Breast epithelium (tissue), 3 donors: ENCODE measurements at regions not wholly inside any gene's neighbourhood (a gene's known extent, or its start where the extent isn't known, plus 50 kb on each side); places are given as distances from the start of the nearest gene placed in this dataset.

ENCODE experiments used
- CTCF ChIP-seq, 3 donors: fragments of 450-650 bp; IDR thresholded peaks; one replicate each; pipeline ENCODE4 v1.5.1; 2016 to 2017; ENCODE audit warnings: antibody characterized with exemption in 3 of 3, mild to moderate bottlenecking in 3 of 3, moderate library complexity in 3 of 3
- POLR2A ChIP-seq: fragments of 450-650 bp; IDR thresholded peaks from one replicate; pipeline ENCODE4 v1.6.1; 2016; ENCODE audit warnings: antibody characterized with exemption, mild to moderate bottlenecking, moderate library complexity
- POLR2AphosphoS5 ChIP-seq, 3 donors: sonication (generic); formaldehyde crosslinking; IDR thresholded peaks; one replicate each; pipeline ENCODE4 v1.6.1; 2017; ENCODE audit warnings: antibody characterized with exemption in 3 of 3

- TF ChIP-seq POLR2A, result no peak
- no peak for TF ChIP-seq CTCF (IDR thresholded peaks at IDR 0.05)
- TF ChIP-seq POLR2AphosphoS5 (IDR thresholded peaks at IDR 0.05), result no peak
Measured at GRCh38 chr12:107529991-107530390, 155.6 kb upstream of the PWP1 start.
